IMR-90 (cell line): ENCODE measurements at regions not wholly inside any gene's neighbourhood (a gene's known extent, or its start where the extent isn't known, plus 50 kb on each side); places are given as distances from the start of the nearest gene placed in this dataset.

ENCODE experiments used
- ATAC-seq: fragments of 200-7000 bp; cut with Tn5 transposase; 2 replicates; pipeline ENCODE4 v1.9.1; 2020; ENCODE audit warnings: low read depth, mild to moderate bottlenecking, moderate library complexity
- BruUV-seq: library from RNA; stranded (reverse); fragments of 400-500 nt; replicated peaks from 2 replicates; lab custom pipeline; 2021; lab: Mats Ljungman, UMichigan
- CTCF ChIA-PET: fragments of 300-600 bp; formaldehyde crosslinking; extraction: SDS; loops from one replicate; lab custom pipeline; 2021; ENCODE audit warnings: antibody characterized with exemption; lab: Yijun Ruan, JAX
- POLR2A ChIA-PET: fragments of 300-600 bp; sonication (Branson Sonifier 250); formaldehyde crosslinking; loops from one replicate; lab custom pipeline; 2022; ENCODE audit warnings: antibody characterized with exemption; ENCODE audit not compliant: unreplicated experiment; lab: Charles Lee
- DNase-seq: peaks from one replicate; pipeline ENCODE4 v3.0.0; 2013
- H2AFZ ChIP-seq: replicated peaks from 2 replicates; pipeline ENCODE3; 2013; ENCODE audit warnings: low read length, mild to moderate bottlenecking; ENCODE audit not compliant: poor library complexity
- H2AK5ac ChIP-seq: 2 replicates; pipeline ENCODE4 v1.6.1; 2013; ENCODE audit warnings: low read depth, low read length, inconsistent platforms
- H2AK9ac ChIP-seq: replicated peaks from 2 replicates; pipeline ENCODE3; 2013; ENCODE audit warnings: mild to moderate bottlenecking, low read depth, low read length, moderate library complexity; ENCODE audit not compliant: poor library complexity
- H2BK120ac ChIP-seq: 2 replicates; pipeline ENCODE4 v1.6.1; 2013; ENCODE audit warnings: low read depth, low read length, inconsistent platforms
- H2BK15ac ChIP-seq: 3 replicates; pipeline ENCODE4 v1.6.1; 2013; ENCODE audit warnings: low read depth, low read length, inconsistent platforms
- H2BK20ac ChIP-seq: 2 replicates; pipeline ENCODE4 v1.6.1; 2013; ENCODE audit warnings: low read depth, mild to moderate bottlenecking, inconsistent platforms, low read length, moderate library complexity
- H2BK5ac ChIP-seq: 2 replicates; pipeline ENCODE4 v1.6.1; 2013; ENCODE audit warnings: mild to moderate bottlenecking, low read depth, low read length, inconsistent platforms; ENCODE audit not compliant: poor library complexity, severe bottlenecking
- H3K14ac ChIP-seq: replicated peaks from 2 replicates; pipeline ENCODE4 v1.6.1; 2013; ENCODE audit warnings: low read depth, low read length, inconsistent platforms
- H3K18ac ChIP-seq: 2 replicates; pipeline ENCODE4 v1.6.1; 2013; ENCODE audit warnings: low read depth, low read length, control low read depth
- H3K23ac ChIP-seq: 2 replicates; pipeline ENCODE4 v1.6.1; 2013; ENCODE audit warnings: low read depth, low read length, inconsistent platforms
- H3K27ac ChIP-seq: 2 replicates; pipeline ENCODE4 v1.5.1; 2013; ENCODE audit warnings: mild to moderate bottlenecking, control low read depth, low read length; ENCODE audit not compliant: insufficient read depth
- H3K27me3 ChIP-seq: 2 replicates; pipeline ENCODE4 v1.6.1; 2013; ENCODE audit warnings: low read length; ENCODE audit not compliant: control insufficient read depth, insufficient read depth
- H3K36me3 ChIP-seq: 2 replicates; pipeline ENCODE4 v1.6.1; 2013; ENCODE audit warnings: low read length, mixed read lengths; ENCODE audit not compliant: control insufficient read depth, insufficient read depth
- H3K4ac ChIP-seq: 2 replicates; pipeline ENCODE4 v1.6.1; 2013; ENCODE audit warnings: low read depth, low read length, inconsistent platforms
- H3K4me1 ChIP-seq: 2 replicates; pipeline ENCODE4 v1.6.1; 2013; ENCODE audit warnings: low read length, mixed read lengths; ENCODE audit not compliant: control insufficient read depth, insufficient read depth
- H3K4me2 ChIP-seq: 2 replicates; pipeline ENCODE4 v1.6.1; 2013; ENCODE audit warnings: low read depth, mild to moderate bottlenecking, control low read depth, low read length, moderate library complexity
- H3K4me3 ChIP-seq: 2 replicates; pipeline ENCODE4 v1.5.1; 2013; ENCODE audit warnings: low read depth, mild to moderate bottlenecking, control low read depth, low read length, moderate library complexity; ENCODE audit not compliant: insufficient read depth
- H3K56ac ChIP-seq: 2 replicates; pipeline ENCODE4 v1.6.1; 2013; ENCODE audit warnings: low read length, inconsistent platforms; ENCODE audit not compliant: insufficient read depth; ENCODE audit errors: extremely low read depth
- H3K79me1 ChIP-seq, 2 experiments: 2 replicates each; pipeline ENCODE4 v1.6.1; 2013; ENCODE audit warnings: low read length in 2 of 2, inconsistent platforms in 1 of 2, low read depth in 1 of 2
- H3K9ac ChIP-seq: 2 replicates; pipeline ENCODE4 v1.6.1; 2013; ENCODE audit warnings: low read depth, low read length, control low read depth
- H3K9me1 ChIP-seq: 2 replicates; pipeline ENCODE4 v1.6.1; 2013; ENCODE audit warnings: low read length, inconsistent platforms; ENCODE audit not compliant: insufficient read depth
- H3K9me3 ChIP-seq: 2 replicates; pipeline ENCODE4 v1.6.1; 2013; ENCODE audit warnings: low read length; ENCODE audit not compliant: control insufficient read depth, insufficient read depth
- H4K20me1 ChIP-seq: 2 replicates; pipeline ENCODE4 v1.6.1; 2013; ENCODE audit warnings: low read length, inconsistent platforms; ENCODE audit not compliant: insufficient read depth
- H4K5ac ChIP-seq: 2 replicates; pipeline ENCODE4 v1.6.1; 2013; ENCODE audit warnings: mild to moderate bottlenecking, low read depth, low read length, control low read depth
- H4K8ac ChIP-seq, 2 experiments: 2 replicates each; pipeline ENCODE4 v1.6.1; 2013; ENCODE audit warnings: low read depth in 2 of 2, low read length in 2 of 2, control low read depth in 1 of 2, inconsistent platforms in 1 of 2
- H4K91ac ChIP-seq: 2 replicates; pipeline ENCODE4 v1.6.1; 2013; ENCODE audit warnings: low read depth, low read length, inconsistent platforms; ENCODE audit not compliant: insufficient read depth
- BHLHE40 ChIP-seq: fragments of 150-350 bp; IDR thresholded peaks from 2 replicates; pipeline ENCODE4 v1.6.1; 2016; ENCODE audit warnings: mild to moderate bottlenecking, low read depth, low read length
- CEBPB ChIP-seq: IDR thresholded peaks from 2 replicates; pipeline ENCODE4 v1.6.1; 2012; ENCODE audit warnings: low read depth, low read length, improper control_type of control experiment
- FOS ChIP-seq: fragments of 150-350 bp; IDR thresholded peaks from 2 replicates; pipeline ENCODE4 v1.6.1; 2016; ENCODE audit warnings: low read depth, low read length
- MAZ ChIP-seq: IDR thresholded peaks from 2 replicates; pipeline ENCODE4 v1.6.1; 2012; ENCODE audit warnings: low read depth, mild to moderate bottlenecking, low read length, improper control_type of control experiment, moderate library complexity, borderline replicate concordance
- MXI1 ChIP-seq: IDR thresholded peaks from 2 replicates; pipeline ENCODE4 v1.6.1; 2012; ENCODE audit warnings: low read depth, mild to moderate bottlenecking, low read length, moderate library complexity, borderline replicate concordance
- NFE2L2 ChIP-seq: fragments of 150-350 bp; IDR thresholded peaks from 2 replicates; pipeline ENCODE4 v1.6.1; 2016; ENCODE audit warnings: low read depth, mild to moderate bottlenecking, low read length
- RAD21 ChIP-seq: IDR thresholded peaks from 2 replicates; pipeline ENCODE4 v1.6.1; 2012; ENCODE audit warnings: low read length, improper control_type of control experiment
- RFX5 ChIP-seq: IDR thresholded peaks from 2 replicates; pipeline ENCODE4 v1.8.0; 2012; ENCODE audit warnings: low read depth, mild to moderate bottlenecking, low read length, moderate library complexity
- SMC3 ChIP-seq: fragments of 150-350 bp; IDR thresholded peaks from 2 replicates; pipeline ENCODE4 v1.6.1; 2016; ENCODE audit warnings: low read depth, mild to moderate bottlenecking, antibody characterized with exemption, low read length, moderate library complexity
- WGBS, 2 experiments: methylation state at CpG; one replicate each; pipeline versions ENCODE4 v1.1.5 to v1.1.7; 2013; ENCODE audit warnings: missing lambda C conversion rate in 2 of 2; ENCODE audit not compliant: insufficient read length in 1 of 2; ENCODE audit errors: extremely low coverage in 2 of 2; 5-methylcytosine and 5-hydroxymethylcytosine counted together
- dilution Hi-C: fragments of 300-500 bp; cut with HindIII; formaldehyde crosslinking; loops from one replicate; pipeline ENCODE4 v1.14.3; 2018; ENCODE audit warnings: low sequenced_read_pairs; ENCODE audit not compliant: unreplicated experiment
- in situ Hi-C: fragments of 300-500 bp; cut with MboI; formaldehyde crosslinking; loops from 3 replicates; pipeline ENCODE4 v1.14.3; 2019; ENCODE audit warnings: low sequenced_read_pairs, inconsistent platforms, mixed read lengths
- intact Hi-C: fragments of 100-400 bp; cut with micrococcal nuclease; formaldehyde crosslinking; loops from 2 replicates; pipeline ENCODE4 v1.10.0; 2022
- TF ChIP-seq, protein P1 (sequence below): conservative IDR thresholded peaks from 2 replicates; pipeline ENCODE4 v1.5.1; 2012; ENCODE audit warnings: mild to moderate bottlenecking, low read depth, low read length, improper control_type of control experiment

DNA sequence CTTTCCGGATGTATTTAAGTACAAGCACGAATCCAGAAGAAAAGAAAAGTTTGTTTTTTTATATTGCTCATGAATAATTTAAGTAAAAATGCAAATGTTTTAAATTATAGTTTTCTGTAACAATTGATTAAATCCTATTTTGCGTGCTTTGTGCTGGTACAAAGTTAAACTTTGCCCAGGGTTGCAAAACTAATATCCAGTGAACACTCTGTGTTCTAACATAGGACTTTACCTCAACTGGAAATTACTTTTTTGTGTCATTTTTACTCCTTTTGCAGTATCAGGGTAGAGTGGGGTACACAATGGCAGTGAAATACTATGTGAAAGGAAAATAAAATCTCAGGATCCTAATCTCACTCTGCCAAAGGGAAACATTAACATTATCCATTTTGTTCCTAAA, 801.4 kb upstream of the MBL2 start:
- WGBS, 2 experiments: no CpG with 5 or more reads among the region's 3 CpGs
- Histone ChIP-seq H3K27me3 (no peaks in the 10 kb centered on the region), H2BK120ac (no peak overlapping the region), H3K4ac (no peak overlapping the region), H2AK9ac (no peak overlapping the region), H3K23ac (no peak overlapping the region), H4K5ac (no peak overlapping the region), H3K18ac (no peak overlapping the region), H3K79me1 (no peaks in the 10 kb centered on the region), H3K9ac (no peak overlapping the region), H3K9me3 (no peaks in the 10 kb centered on the region), H4K20me1 (no peaks in the 10 kb centered on the region), H2AFZ (no peak overlapping the region), H3K36me3 (no peaks in the 10 kb centered on the region), H3K4me1 (no peaks in the 10 kb centered on the region), H4K91ac (no peak overlapping the region), H3K56ac (no peak overlapping the region), H2AK5ac (no peak overlapping the region), H3K4me3 (no peak overlapping the region), H3K14ac (no peak overlapping the region), H3K4me2 (no peak overlapping the region), H2BK15ac (no peak overlapping the region), H3K9me1 (no peaks in the 10 kb centered on the region), H2BK5ac (no peak overlapping the region), H2BK20ac (no peak overlapping the region), H3K27ac (no peak overlapping the region), H4K8ac (no peak overlapping the region)
- BruUV-seq: no TSS peak
- dilution Hi-C loops (no loop called here), in situ Hi-C loops (no loop called here), intact Hi-C loops (no loop called here)
- TF ChIP-seq BHLHE40 (no peak), CEBPB (no peak), RFX5 (no peak), NFE2L2 (no peak), SMC3 (no peak), FOS (no peak), MAZ (no peak), RAD21 (no peak), MXI1 (no peak)
- TF ChIP-seq, protein P1, sequence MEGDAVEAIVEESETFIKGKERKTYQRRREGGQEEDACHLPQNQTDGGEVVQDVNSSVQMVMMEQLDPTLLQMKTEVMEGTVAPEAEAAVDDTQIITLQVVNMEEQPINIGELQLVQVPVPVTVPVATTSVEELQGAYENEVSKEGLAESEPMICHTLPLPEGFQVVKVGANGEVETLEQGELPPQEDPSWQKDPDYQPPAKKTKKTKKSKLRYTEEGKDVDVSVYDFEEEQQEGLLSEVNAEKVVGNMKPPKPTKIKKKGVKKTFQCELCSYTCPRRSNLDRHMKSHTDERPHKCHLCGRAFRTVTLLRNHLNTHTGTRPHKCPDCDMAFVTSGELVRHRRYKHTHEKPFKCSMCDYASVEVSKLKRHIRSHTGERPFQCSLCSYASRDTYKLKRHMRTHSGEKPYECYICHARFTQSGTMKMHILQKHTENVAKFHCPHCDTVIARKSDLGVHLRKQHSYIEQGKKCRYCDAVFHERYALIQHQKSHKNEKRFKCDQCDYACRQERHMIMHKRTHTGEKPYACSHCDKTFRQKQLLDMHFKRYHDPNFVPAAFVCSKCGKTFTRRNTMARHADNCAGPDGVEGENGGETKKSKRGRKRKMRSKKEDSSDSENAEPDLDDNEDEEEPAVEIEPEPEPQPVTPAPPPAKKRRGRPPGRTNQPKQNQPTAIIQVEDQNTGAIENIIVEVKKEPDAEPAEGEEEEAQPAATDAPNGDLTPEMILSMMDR: no peak
- CTCF ChIA-PET: no interaction called here
- POLR2A ChIA-PET: no interaction called here
- ATAC-seq (no peak), DNase-seq (no peak)
